ENCODE measurements at regions not wholly inside any gene's neighbourhood (a gene's known extent, or its start where the extent isn't known, plus 50 kb on each side); places are given as distances from the start of the nearest gene placed in this dataset.

GRCh38 chr2:17232776-17233556 is 285.3 kb downstream of the RAD51AP2 start:
- TF ChIP-seq CTCF (IDR thresholded peaks at IDR 0.05; ENCODE audit: poor library complexity) (no peak), EZH2 (IDR thresholded peaks at IDR 0.05; ENCODE audit: borderline replicate concordance) (no peak), EZH2phosphoT487 (IDR thresholded peaks at IDR 0.05; ENCODE audit: low read depth, severe bottlenecking, unreplicated experiment) (no peak)

Data from hepatocyte (in vitro differentiated cells).